ENCODE measurements at regions not wholly inside any gene's neighbourhood (a gene's known extent, or its start where the extent isn't known, plus 50 kb on each side); places are given as distances from the start of the nearest gene placed in this dataset.

- Histone ChIP-seq H3K79me2 (ENCODE audit: insufficient read depth, low read length) (no peaks in the 10 kb centered on the region), H2AFZ (ENCODE audit: low read length) (no peak overlapping the region), H3K36me3 (ENCODE audit: insufficient read depth, low read length) (no peaks in the 10 kb centered on the region), H4K20me1 (ENCODE audit: insufficient read depth, low read length) (no peaks in the 10 kb centered on the region), H3K9ac (ENCODE audit: low read length) (no peak overlapping the region), H3K4me1 (ENCODE audit: insufficient read depth, low read length, severe bottlenecking) (no peaks in the 10 kb centered on the region), H3K27me3 (ENCODE audit: insufficient read depth, low read length) (no peaks in the 10 kb centered on the region), H3K9me3 (ENCODE audit: low read length) (no peaks in the 10 kb centered on the region), H3K27ac (ENCODE audit: low read depth, low read length, poor library complexity, severe bottlenecking) (no peak overlapping the region), H3F3A (ENCODE audit: insufficient read depth, low read length) (no peaks in the 10 kb centered on the region), H3K9me2 (ENCODE audit: low read depth, low read length) (no peaks in the 10 kb centered on the region), H3K4me2 (ENCODE audit: low read length) (no peak overlapping the region), H3K4me3 (ENCODE audit: low read depth, low read length, poor library complexity, severe bottlenecking) (no peak overlapping the region)
- TF ChIP-seq EZH2 (IDR thresholded peaks at IDR 0.05; ENCODE audit: borderline replicate concordance, low read length), result no peak
- no peak for TF ChIP-seq CTCF (IDR thresholded peaks at IDR 0.05; ENCODE audit: low read length)
Measured at GRCh38 chr16:73505577-73505976, 457.6 kb upstream of the ZFHX3 start.

GRCh38 chr16:73504591-73505575, 457.0 kb upstream of the ZFHX3 start:
- TF ChIP-seq EZH2 (IDR thresholded peaks at IDR 0.05; ENCODE audit: borderline replicate concordance, low read length) (no peak), CTCF (IDR thresholded peaks at IDR 0.05; ENCODE audit: low read length) (no peak)
- Histone ChIP-seq H2AFZ (ENCODE audit: low read length) (no peak overlapping the region), H3K79me2 (ENCODE audit: insufficient read depth, low read length) (no peaks in the 10 kb centered on the region)

DNA sequence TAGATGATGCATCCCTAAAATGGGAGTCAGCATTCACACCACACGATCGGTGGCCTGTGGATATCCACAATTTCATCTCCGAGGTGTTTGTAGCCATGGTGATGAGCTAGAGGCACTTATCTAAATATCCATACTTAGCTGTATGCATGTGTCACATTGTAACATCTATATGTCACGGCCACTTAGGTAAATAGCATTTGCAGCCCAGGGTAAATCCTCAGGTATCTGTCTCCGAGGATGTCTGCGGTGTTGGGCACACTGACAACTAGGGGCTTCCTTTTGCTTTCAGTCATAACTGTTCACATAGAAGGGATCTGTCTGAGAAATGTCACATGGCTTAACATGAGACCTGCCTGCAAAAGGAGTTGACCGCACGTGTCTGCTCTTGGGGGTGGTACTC, 455.2 kb upstream of the ZFHX3 start:
- no peak overlapping the region for H2AFZ ChIP-seq (ENCODE audit: low read length)
- no peak for TF ChIP-seq CTCF (IDR thresholded peaks at IDR 0.05; ENCODE audit: low read length)
- no peaks in the 10 kb centered on the region for H3K4me1 ChIP-seq (ENCODE audit: insufficient read depth, low read length, severe bottlenecking)
- no peaks in the 10 kb centered on the region for H4K20me1 ChIP-seq (ENCODE audit: insufficient read depth, low read length)
- no peak overlapping the region for H3K4me3 ChIP-seq (ENCODE audit: low read depth, low read length, poor library complexity, severe bottlenecking)
- H3K4me2 ChIP-seq (ENCODE audit: low read length), result no peak overlapping the region
- no peaks in the 10 kb centered on the region for H3K79me2 ChIP-seq (ENCODE audit: insufficient read depth, low read length)
- no peaks in the 10 kb centered on the region for H3K27me3 ChIP-seq (ENCODE audit: insufficient read depth, low read length)
- no peaks in the 10 kb centered on the region for H3K9me2 ChIP-seq (ENCODE audit: low read depth, low read length)
- H3K27ac ChIP-seq (ENCODE audit: low read depth, low read length, poor library complexity, severe bottlenecking), result no peak overlapping the region
- no peaks in the 10 kb centered on the region for H3K9me3 ChIP-seq (ENCODE audit: low read length)
- no peaks in the 10 kb centered on the region for H3F3A ChIP-seq (ENCODE audit: insufficient read depth, low read length)
- no peaks in the 10 kb centered on the region for H3K36me3 ChIP-seq (ENCODE audit: insufficient read depth, low read length)
- H3K9ac ChIP-seq (ENCODE audit: low read length), result no peak overlapping the region

More at GRCh38 chr16:73504591-73505575, 457.0 kb upstream of the ZFHX3 start:
- H4K20me1 ChIP-seq (ENCODE audit: insufficient read depth, low read length), result no peaks in the 10 kb centered on the region
- no peak overlapping the region for H3K4me3 ChIP-seq (ENCODE audit: low read depth, low read length, poor library complexity, severe bottlenecking)
- H3K9me2 ChIP-seq (ENCODE audit: low read depth, low read length), result no peaks in the 10 kb centered on the region
- no peak overlapping the region for H3K4me2 ChIP-seq (ENCODE audit: low read length)
- H3K9ac ChIP-seq (ENCODE audit: low read length), result no peak overlapping the region
- H3K27ac ChIP-seq (ENCODE audit: low read depth, low read length, poor library complexity, severe bottlenecking), result no peak overlapping the region
- H3K4me1 ChIP-seq (ENCODE audit: insufficient read depth, low read length, severe bottlenecking), result no peaks in the 10 kb centered on the region
- no peaks in the 10 kb centered on the region for H3K36me3 ChIP-seq (ENCODE audit: insufficient read depth, low read length)
- H3F3A ChIP-seq (ENCODE audit: insufficient read depth, low read length), result no peaks in the 10 kb centered on the region
- H3K27me3 ChIP-seq (ENCODE audit: insufficient read depth, low read length), result no peaks in the 10 kb centered on the region
- H3K9me3 ChIP-seq (ENCODE audit: low read length), result no peaks in the 10 kb centered on the region
